ENCODE measurements at regions not wholly inside any gene's neighbourhood (a gene's known extent, or its start where the extent isn't known, plus 50 kb on each side); places are given as distances from the start of the nearest gene placed in this dataset.

- TF ChIP-seq POLR2A (IDR thresholded peaks at IDR 0.05): no peak
- TF ChIP-seq, protein P1, sequence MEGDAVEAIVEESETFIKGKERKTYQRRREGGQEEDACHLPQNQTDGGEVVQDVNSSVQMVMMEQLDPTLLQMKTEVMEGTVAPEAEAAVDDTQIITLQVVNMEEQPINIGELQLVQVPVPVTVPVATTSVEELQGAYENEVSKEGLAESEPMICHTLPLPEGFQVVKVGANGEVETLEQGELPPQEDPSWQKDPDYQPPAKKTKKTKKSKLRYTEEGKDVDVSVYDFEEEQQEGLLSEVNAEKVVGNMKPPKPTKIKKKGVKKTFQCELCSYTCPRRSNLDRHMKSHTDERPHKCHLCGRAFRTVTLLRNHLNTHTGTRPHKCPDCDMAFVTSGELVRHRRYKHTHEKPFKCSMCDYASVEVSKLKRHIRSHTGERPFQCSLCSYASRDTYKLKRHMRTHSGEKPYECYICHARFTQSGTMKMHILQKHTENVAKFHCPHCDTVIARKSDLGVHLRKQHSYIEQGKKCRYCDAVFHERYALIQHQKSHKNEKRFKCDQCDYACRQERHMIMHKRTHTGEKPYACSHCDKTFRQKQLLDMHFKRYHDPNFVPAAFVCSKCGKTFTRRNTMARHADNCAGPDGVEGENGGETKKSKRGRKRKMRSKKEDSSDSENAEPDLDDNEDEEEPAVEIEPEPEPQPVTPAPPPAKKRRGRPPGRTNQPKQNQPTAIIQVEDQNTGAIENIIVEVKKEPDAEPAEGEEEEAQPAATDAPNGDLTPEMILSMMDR (IDR thresholded peaks at IDR 0.05 in 8 of 11, conservative IDR thresholded peaks at IDR 0.05 in 3 of 11): no peak
- no peak for TF ChIP-seq POLR2AphosphoS5 (IDR thresholded peaks at IDR 0.05)
Observed at GRCh38 chr2:238627899-238628298, 201.2 kb downstream of the ASB1 start.

Measured in spleen (tissue), 7 donors.